OCI-LY1 (cell line): ENCODE measurements at regions not wholly inside any gene's neighbourhood (a gene's known extent, or its start where the extent isn't known, plus 50 kb on each side); places are given as distances from the start of the nearest gene placed in this dataset.

Experiments used
- H2AFZ ChIP-seq: fragments of 200-600 bp; sonication (generic), shearing (Covaris generic); 2 replicates; pipeline ENCODE4 v1.6.0; 2014; ENCODE audit warnings: antibody characterized with exemption, mild to moderate bottlenecking, low read length
- H3F3A ChIP-seq: fragments of 200-600 bp; sonication (generic), shearing (Covaris generic); 2 replicates; pipeline ENCODE4 v1.6.0; 2014; ENCODE audit warnings: mild to moderate bottlenecking, antibody characterized with exemption, low read length, moderate library complexity; ENCODE audit not compliant: insufficient read depth
- H3K27ac ChIP-seq: fragments of 200-600 bp; sonication (generic); 2 replicates; pipeline ENCODE4 v1.5.1; 2014; ENCODE audit warnings: low read length, mixed run types, mild to moderate bottlenecking, low read depth; ENCODE audit not compliant: poor library complexity, severe bottlenecking
- H3K27me3 ChIP-seq: fragments of 200-600 bp; sonication (generic); 2 replicates; pipeline ENCODE4 v1.6.0; 2014; ENCODE audit warnings: antibody characterized with exemption, mild to moderate bottlenecking, low read length, moderate library complexity; ENCODE audit not compliant: insufficient read depth
- H3K36me3 ChIP-seq: fragments of 200-600 bp; sonication (generic); 2 replicates; pipeline ENCODE4 v1.6.1; 2014; ENCODE audit warnings: mild to moderate bottlenecking, antibody characterized with exemption, low read length, moderate library complexity, mixed read lengths; ENCODE audit not compliant: insufficient read depth
- H3K4me1 ChIP-seq: fragments of 200-600 bp; sonication (generic); 2 replicates; pipeline ENCODE4 v1.5.1; 2014; ENCODE audit warnings: mild to moderate bottlenecking, low read length, moderate library complexity; ENCODE audit not compliant: insufficient read depth, severe bottlenecking
- H3K4me2 ChIP-seq: fragments of 200-600 bp; sonication (generic), shearing (Covaris generic); 2 replicates; pipeline ENCODE4 v1.6.1; 2014; ENCODE audit warnings: low read length
- H3K4me3 ChIP-seq: fragments of 200-600 bp; sonication (generic); 2 replicates; pipeline ENCODE4 v1.5.1; 2014; ENCODE audit warnings: low read length, low read depth, mild to moderate bottlenecking, mixed read lengths; ENCODE audit not compliant: poor library complexity, severe bottlenecking
- H3K79me2 ChIP-seq: fragments of 200-600 bp; shearing (Covaris generic); 2 replicates; pipeline ENCODE4 v1.6.1; 2016; ENCODE audit warnings: mixed run types, low read length, mixed read lengths; ENCODE audit not compliant: insufficient read depth
- H3K9ac ChIP-seq: fragments of 200-600 bp; sonication (generic), shearing (Covaris generic); 2 replicates; pipeline ENCODE4 v1.6.1; 2014; ENCODE audit warnings: mild to moderate bottlenecking, low read length, mixed read lengths
- H3K9me2 ChIP-seq: fragments of 200-600 bp; sonication (generic), shearing (Covaris generic); 2 replicates; pipeline ENCODE4 v1.6.1; 2014; ENCODE audit warnings: low read depth, mild to moderate bottlenecking, low read length, mixed read lengths
- H3K9me3 ChIP-seq: fragments of 200-600 bp; shearing (Covaris generic); 2 replicates; pipeline ENCODE4 v1.6.1; 2014; ENCODE audit warnings: low read length, mixed read lengths
- H4K20me1 ChIP-seq: fragments of 200-600 bp; sonication (generic), shearing (Covaris generic); 2 replicates; pipeline ENCODE4 v1.6.0; 2016; ENCODE audit warnings: mild to moderate bottlenecking, low read length; ENCODE audit not compliant: insufficient read depth
- EZH2 ChIP-seq: fragments of 200-600 bp; sonication (generic), shearing (Covaris generic); IDR thresholded peaks from 2 replicates; pipeline ENCODE4 v1.8.0; 2017; ENCODE audit warnings: borderline replicate concordance, mixed run types, mild to moderate bottlenecking, antibody characterized with exemption, low read length, moderate library complexity, mixed read lengths
- TF ChIP-seq, protein P1 (sequence below): fragments of 200-600 bp; sonication (generic), shearing (Covaris generic); IDR thresholded peaks from 2 replicates; pipeline ENCODE4 v1.5.1; 2017; ENCODE audit warnings: mild to moderate bottlenecking, antibody characterized with exemption, low read length, moderate library complexity, mixed read lengths

DNA sequence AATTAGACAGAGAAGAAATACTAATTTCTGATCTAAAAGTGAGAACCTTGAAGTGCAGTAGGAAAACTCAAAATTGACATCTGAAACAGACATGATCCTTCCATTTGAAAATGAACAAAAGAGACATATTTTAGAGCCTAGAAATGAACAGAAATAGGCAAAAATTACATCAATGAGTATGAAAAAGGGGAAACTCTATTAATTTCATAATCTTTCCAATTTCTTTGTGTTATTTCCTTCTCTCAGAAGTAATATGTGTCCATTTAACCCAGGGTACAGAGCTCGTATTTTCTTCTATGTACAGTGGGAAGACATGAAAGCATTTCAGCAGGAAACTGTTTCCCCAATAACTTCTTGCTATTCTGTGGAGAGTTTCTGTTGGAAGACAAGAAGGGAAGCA, 263.1 kb downstream of the CGGBP1 start:
- Histone ChIP-seq H3K27ac (no peak overlapping the region), H3K9me3 (no peaks in the 10 kb centered on the region), H3F3A (no peaks in the 10 kb centered on the region), H3K4me2 (no peak overlapping the region), H3K4me1 (no peaks in the 10 kb centered on the region), H3K4me3 (no peak overlapping the region), H3K36me3 (no peaks in the 10 kb centered on the region), H2AFZ (no peak overlapping the region), H3K9me2 (no peaks in the 10 kb centered on the region), H4K20me1 (no peaks in the 10 kb centered on the region), H3K9ac (no peak overlapping the region), H3K79me2 (no peaks in the 10 kb centered on the region), H3K27me3 (no peaks in the 10 kb centered on the region)
- TF ChIP-seq, protein P1, sequence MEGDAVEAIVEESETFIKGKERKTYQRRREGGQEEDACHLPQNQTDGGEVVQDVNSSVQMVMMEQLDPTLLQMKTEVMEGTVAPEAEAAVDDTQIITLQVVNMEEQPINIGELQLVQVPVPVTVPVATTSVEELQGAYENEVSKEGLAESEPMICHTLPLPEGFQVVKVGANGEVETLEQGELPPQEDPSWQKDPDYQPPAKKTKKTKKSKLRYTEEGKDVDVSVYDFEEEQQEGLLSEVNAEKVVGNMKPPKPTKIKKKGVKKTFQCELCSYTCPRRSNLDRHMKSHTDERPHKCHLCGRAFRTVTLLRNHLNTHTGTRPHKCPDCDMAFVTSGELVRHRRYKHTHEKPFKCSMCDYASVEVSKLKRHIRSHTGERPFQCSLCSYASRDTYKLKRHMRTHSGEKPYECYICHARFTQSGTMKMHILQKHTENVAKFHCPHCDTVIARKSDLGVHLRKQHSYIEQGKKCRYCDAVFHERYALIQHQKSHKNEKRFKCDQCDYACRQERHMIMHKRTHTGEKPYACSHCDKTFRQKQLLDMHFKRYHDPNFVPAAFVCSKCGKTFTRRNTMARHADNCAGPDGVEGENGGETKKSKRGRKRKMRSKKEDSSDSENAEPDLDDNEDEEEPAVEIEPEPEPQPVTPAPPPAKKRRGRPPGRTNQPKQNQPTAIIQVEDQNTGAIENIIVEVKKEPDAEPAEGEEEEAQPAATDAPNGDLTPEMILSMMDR: no peak
- no peak for TF ChIP-seq EZH2

DNA sequence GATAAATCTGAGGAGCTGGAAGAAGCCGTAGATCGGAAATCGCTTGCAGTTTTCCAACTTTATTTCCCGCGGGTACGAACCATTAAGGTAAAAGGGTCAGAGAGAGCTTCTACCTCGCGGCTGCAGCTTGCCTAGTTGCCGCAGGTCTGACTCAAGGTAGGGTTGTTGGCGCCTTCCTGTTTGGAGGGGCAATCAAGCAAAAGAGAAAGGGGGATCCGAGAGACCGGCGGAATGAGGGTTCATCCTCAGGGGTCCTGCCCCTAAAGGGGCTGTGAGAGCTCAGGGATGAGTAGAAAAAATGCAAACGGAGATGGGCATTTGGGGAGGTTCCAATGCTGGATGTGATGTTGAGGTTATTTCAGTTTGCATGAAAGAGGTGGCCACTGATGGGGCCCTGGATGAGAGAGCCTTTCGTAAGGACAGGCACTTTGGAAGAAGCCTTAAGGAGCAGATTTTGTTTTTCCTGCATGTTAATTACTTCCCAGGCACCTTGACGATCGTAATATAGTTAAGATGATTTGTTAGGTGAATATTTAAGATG, 265.4 kb downstream of the CGGBP1 start:
- TF ChIP-seq EZH2: no peak
- Histone ChIP-seq H3K4me3 (no peak overlapping the region), H3F3A (no peaks in the 10 kb centered on the region), H3K9ac (no peak overlapping the region), H3K4me1 (no peaks in the 10 kb centered on the region), H3K4me2 (no peak overlapping the region), H3K9me3 (no peaks in the 10 kb centered on the region), H3K27ac (no peak overlapping the region), H3K27me3 (no peaks in the 10 kb centered on the region), H2AFZ (no peak overlapping the region), H4K20me1 (no peaks in the 10 kb centered on the region), H3K36me3 (no peaks in the 10 kb centered on the region), H3K79me2 (no peaks in the 10 kb centered on the region), H3K9me2 (no peaks in the 10 kb centered on the region)

DNA sequence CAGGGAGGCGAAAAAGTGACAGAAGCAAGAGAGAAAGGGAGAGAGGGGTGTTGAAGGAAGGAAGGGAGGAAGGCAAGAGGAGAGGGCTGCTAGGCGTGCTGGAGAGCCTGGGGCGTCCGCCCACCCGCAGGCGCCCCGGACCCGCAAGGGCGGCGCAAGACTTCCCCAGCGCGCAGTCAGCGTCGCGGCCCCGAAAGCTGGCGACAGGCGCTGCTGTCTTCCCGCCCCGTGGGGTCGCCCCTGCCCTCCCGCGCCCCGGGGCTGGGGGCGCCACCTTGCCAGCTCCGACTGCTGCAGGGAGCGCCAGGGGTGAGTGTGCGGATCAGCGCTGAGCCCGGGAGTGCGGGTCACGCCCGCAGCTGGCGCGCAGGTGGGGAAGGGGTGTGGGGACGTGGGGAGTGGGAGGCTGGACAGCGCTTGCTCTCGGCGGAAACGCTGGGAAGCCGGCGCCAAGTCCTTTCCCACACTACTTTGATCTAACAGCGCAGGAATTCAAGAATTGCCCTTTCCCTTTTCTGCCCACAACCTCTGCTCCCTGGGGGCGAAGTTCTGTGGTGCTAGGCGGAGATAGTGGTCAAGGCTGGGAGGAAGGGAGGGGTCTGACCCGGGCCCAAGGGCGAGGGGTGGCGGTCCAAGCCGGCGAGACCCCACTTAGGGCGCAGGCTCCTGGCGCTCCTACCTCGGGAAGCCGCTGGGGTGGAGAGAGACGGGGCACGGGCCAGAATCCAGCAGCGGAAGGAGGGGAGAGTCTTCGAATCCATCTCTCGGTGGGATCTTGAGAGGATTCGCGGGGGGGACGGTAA, 266.1 kb downstream of the CGGBP1 start, which contains the start of gene HTR1F:
Gene HTR1F, plus strand, starts transcription at position 173 of the 803 bp plus-strand sequence.
- no peaks in the 10 kb centered on the region for H3K27me3 ChIP-seq
- no peaks in the 10 kb centered on the region for H4K20me1 ChIP-seq
- no peaks in the 10 kb centered on the region for H3K9me3 ChIP-seq
- no peak within 1 kb of the TSS for H3K4me2 ChIP-seq
- H3K27ac ChIP-seq: no peak within 1 kb of the TSS
- H3K9me2 ChIP-seq: no peaks in the 10 kb centered on the region
- H3K9ac ChIP-seq: no peak within 1 kb of the TSS
- H3K79me2 ChIP-seq: no peaks in the 10 kb centered on the region
- no peak within 1 kb of the TSS for H2AFZ ChIP-seq
- no peaks in the 10 kb centered on the region for H3K36me3 ChIP-seq
- TF ChIP-seq, protein P1: no peak
- no peak for TF ChIP-seq EZH2
- no peak within 1 kb of the TSS for H3K4me3 ChIP-seq
- no peaks in the 10 kb centered on the region for H3K4me1 ChIP-seq
- no peaks in the 10 kb centered on the region for H3F3A ChIP-seq
